GM12892 (cell line): ENCODE measurements at regions not wholly inside any gene's neighbourhood (a gene's known extent, or its start where the extent isn't known, plus 50 kb on each side); places are given as distances from the start of the nearest gene placed in this dataset.
"Not testable (repeated sequence)": the region's sequence is repeated elsewhere in the genome, so short reads cannot be mapped to it uniquely, and the experiment has no call there.

Experiments
- DNase-seq: peaks from one replicate; pipeline ENCODE4 v3.0.0; 2011; ENCODE audit not compliant: insufficient read length
- FAIRE-seq: peaks from 2 replicates; lab custom pipeline; 2011; peaks lifted over from hg19 to GRCh38; lab: Jason Lieb, UNC
- POLR2A ChIP-seq: IDR thresholded peaks from 2 replicates; pipeline ENCODE4 v1.6.1; 2011; ENCODE audit warnings: low read depth, low read length, control low read depth
- POLR2AphosphoS5 ChIP-seq: IDR thresholded peaks from 2 replicates; pipeline ENCODE4 v1.6.1; 2011; ENCODE audit warnings: low read depth, low read length, control low read depth
- TAF1 ChIP-seq: IDR thresholded peaks from 2 replicates; pipeline ENCODE4 v1.6.1; 2011; ENCODE audit warnings: low read depth, mild to moderate bottlenecking, control low read depth, low read length, borderline replicate concordance

DNA sequence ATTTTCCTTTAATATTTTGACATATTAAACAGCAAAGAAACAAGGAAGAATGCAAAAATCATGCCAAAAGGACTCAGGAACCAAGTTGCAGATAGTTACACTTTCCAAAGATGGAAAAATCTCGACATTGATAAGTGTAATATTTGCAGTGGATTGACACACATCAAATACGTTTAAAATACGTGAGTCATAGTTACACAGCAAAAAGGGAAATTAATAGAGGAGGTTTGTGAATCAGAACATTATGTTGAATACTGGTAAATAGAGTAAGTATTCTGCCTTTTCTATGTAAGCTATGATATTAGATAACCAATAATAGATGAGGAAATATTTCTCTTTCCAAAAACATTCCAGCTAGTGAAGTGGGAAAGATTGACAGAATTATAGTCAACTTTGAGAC, 1761.3 kb upstream of the IGFBP7 start:
- TF ChIP-seq POLR2A = no peak
- no peak for TF ChIP-seq TAF1
- TF ChIP-seq POLR2AphosphoS5 = no peak
- no peak for DNase-seq
- FAIRE-seq = no peak

DNA sequence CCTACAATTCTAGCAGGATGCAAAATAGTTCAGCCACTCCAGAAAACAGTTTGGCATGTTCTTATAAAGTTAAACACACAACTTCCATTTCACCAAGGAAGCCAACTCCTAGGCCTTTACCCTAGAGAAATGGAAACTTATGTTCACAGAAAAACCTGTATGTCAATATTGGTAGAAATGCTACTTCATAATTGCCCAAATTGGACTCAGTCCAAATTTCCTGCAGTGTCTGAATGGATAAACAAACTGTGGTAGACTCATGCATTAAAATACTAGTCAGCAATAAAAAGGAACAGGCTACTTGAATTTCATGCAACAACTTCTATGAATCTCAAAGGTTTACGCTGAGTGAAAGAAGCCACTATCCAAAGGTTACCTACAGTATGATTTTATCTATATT, 1738.8 kb upstream of the IGFBP7 start:
- DNase-seq = no peak
- no peak for FAIRE-seq
- no peak for TF ChIP-seq POLR2A
- TF ChIP-seq POLR2AphosphoS5 = no peak
- TF ChIP-seq TAF1 = no peak

GRCh38 chr4:58843455-58843854, 1733.3 kb upstream of the IGFBP7 start:
- DNase-seq (no peak), FAIRE-seq (no peak)
- no peak for TF ChIP-seq POLR2AphosphoS5
- no peak for TF ChIP-seq POLR2A
- no peak for TF ChIP-seq TAF1

DNA sequence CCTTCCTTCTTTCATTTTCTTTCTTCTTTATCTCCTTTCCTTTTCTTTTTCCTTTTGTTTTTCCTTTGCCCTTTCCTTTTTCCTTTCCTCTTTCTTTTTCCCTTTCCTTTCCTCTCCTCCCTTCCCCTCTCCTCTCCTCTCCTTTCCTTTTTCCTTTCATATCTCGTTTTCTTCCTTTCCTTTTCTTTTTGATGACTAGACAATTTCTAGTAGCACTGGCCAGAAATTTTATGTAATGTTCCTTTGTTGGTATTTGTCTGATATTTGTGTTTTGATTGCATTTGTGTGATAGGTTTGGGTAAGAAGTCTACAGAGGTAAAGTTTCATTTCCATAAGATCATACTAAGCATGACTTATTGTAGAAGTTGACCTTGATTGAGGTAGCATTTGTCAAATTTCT, 1722.9 kb upstream of the IGFBP7 start:
- FAIRE-seq (no peak), DNase-seq (no peak)
- TF ChIP-seq POLR2A (no peak), TAF1 (no peak), POLR2AphosphoS5 (no peak)

GRCh38 chr4:58825278-58825677, 1715.1 kb upstream of the IGFBP7 start:
- no peak for DNase-seq
- TF ChIP-seq POLR2A = no peak
- no peak for TF ChIP-seq TAF1
- TF ChIP-seq POLR2AphosphoS5 = no peak
- no peak for FAIRE-seq

DNA sequence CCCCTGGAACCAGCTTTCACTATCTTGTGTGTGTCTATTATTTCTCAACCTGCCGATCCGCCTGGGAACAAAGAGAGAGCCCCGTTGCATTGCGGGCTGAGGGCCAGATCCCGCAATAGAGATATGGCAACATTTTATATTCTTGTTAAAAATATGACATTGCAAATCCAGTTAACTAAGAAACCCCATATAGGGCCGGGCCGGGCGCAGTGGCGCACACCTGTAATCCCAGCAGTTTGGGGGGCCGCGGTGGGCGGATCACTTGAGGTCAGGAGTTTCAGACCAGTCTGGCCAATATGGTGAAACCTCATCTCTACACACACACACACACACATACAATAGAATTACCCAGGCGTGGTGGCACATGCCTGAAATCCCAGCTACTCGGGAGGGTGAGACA, 1708.4 kb upstream of the IGFBP7 start:
- FAIRE-seq, DNase-seq: not testable (repeated sequence)

DNA sequence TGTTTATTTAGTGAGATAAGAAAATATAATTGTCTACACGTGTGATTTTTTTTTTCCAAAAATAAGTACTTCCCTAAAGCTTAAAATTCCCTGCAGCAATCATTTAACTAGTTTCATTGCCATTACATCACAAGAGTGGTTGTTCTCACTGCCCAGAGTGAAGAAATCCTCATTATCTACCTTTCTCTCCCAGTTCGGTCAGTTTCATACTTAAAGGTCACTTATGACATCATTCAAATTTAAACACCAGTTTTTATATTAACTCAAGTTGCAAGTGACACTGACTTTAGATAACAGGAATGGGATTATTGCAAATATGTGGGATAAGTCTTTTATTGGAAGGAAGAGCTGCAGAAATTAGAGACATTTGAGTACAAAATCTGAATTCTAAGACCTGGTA, 1699.8 kb upstream of the IGFBP7 start:
- TF ChIP-seq POLR2A (no peak), POLR2AphosphoS5 (no peak), TAF1 (no peak)
- no peak for DNase-seq
- no peak for FAIRE-seq

- no peak for FAIRE-seq
- no peak for DNase-seq
- TF ChIP-seq POLR2A = no peak
- no peak for TF ChIP-seq POLR2AphosphoS5
- TF ChIP-seq TAF1 = no peak
Measured at GRCh38 chr4:58809366-58809765, 1699.2 kb upstream of the IGFBP7 start.

GRCh38 chr4:58808817-58809216, 1698.6 kb upstream of the IGFBP7 start:
- TF ChIP-seq POLR2AphosphoS5 = no peak
- TF ChIP-seq POLR2A = no peak
- no peak for TF ChIP-seq TAF1
- no peak for FAIRE-seq

GRCh38 chr4:58807843-58808615, 1697.8 kb upstream of the IGFBP7 start:
- FAIRE-seq = no peak
- no peak for TF ChIP-seq POLR2A
- TF ChIP-seq TAF1 = no peak

More at GRCh38 chr4:58808817-58809216, 1698.6 kb upstream of the IGFBP7 start:
- no peak for DNase-seq

GRCh38 chr4:58776627-58777026, 1666.4 kb upstream of the IGFBP7 start:
- no peak for FAIRE-seq
- no peak for TF ChIP-seq POLR2AphosphoS5
- no peak for TF ChIP-seq TAF1
- no peak for TF ChIP-seq POLR2A
- no peak for DNase-seq

More at GRCh38 chr4:58807843-58808615, 1697.8 kb upstream of the IGFBP7 start:
- no peak for DNase-seq

GRCh38 chr4:58767598-58767997, 1657.4 kb upstream of the IGFBP7 start:
- TF ChIP-seq TAF1 = no peak
- TF ChIP-seq POLR2A = no peak
- TF ChIP-seq POLR2AphosphoS5 = no peak
- no peak for FAIRE-seq

GRCh38 chr4:58766763-58767162, 1656.6 kb upstream of the IGFBP7 start:
- TF ChIP-seq POLR2A (no peak), TAF1 (no peak)
- DNase-seq = no peak
- no peak for FAIRE-seq

More at GRCh38 chr4:58767598-58767997, 1657.4 kb upstream of the IGFBP7 start:
- no peak for DNase-seq
